ENCODE measurements at regions not wholly inside any gene's neighbourhood (a gene's known extent, or its start where the extent isn't known, plus 50 kb on each side); places are given as distances from the start of the nearest gene placed in this dataset.
A peak's percentile ranks its signal among the peaks of the same experiment; 100 is the strongest.

DNA sequence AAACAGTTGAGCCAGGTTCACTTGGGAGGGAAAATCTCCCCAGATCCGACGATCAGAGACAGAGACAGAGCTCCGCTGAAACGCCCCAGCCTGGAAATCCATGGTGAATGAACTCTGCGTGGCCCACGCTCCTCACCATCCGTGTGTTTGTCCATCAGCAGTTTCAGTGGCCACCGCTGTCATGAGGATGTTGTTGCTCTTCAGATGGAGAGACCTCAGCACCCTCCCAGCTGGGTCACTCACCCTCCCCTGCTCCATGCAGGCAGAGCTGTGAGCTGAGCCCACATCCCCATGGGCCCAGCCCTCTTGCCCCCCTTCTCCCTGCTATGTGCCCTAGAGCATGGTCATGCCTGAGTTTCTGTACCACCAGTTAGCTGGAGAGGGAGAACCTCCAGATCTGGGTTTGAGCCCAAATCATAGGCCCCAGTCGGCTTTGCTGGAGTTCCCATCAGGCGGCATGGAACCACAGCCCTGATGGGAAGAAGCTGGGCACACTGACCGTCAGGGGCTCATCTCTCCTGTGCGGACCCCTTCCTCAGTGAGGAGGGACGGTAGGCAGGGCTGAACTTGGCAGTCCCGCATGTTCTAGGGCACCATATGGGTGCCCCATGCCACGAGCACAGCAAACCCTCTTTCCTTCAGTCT lies 154.4 kb upstream of the COL5A1 start:
- DNase-seq (no peak), FAIRE-seq (no peak)
- Histone ChIP-seq H3K36me3 (ENCODE audit: control insufficient read depth in 3 of 3, insufficient read depth in 2 of 3, low read depth in 1 of 3, low read length in 3 of 3) (no peaks in the 10 kb centered on the region), H3K27me3 (ENCODE audit: control insufficient read depth in 3 of 3, insufficient read depth in 3 of 3, low read length in 3 of 3) (no peaks in the 10 kb centered on the region), H3K27ac (ENCODE audit: low read depth in 1 of 3, low read length in 2 of 3) (no peak overlapping the region), H3K9me3 (ENCODE audit: control insufficient read depth in 2 of 2, insufficient read depth in 1 of 2, low read depth in 1 of 2, low read length in 1 of 2) (no peaks in the 10 kb centered on the region), H3K4me3 (ENCODE audit: low read depth in 1 of 3, low read length in 3 of 3) (no peak overlapping the region), H3K4me1 (ENCODE audit: control insufficient read depth in 3 of 3, insufficient read depth in 2 of 3, low read depth in 1 of 3, low read length in 2 of 3) (no peaks in the 10 kb centered on the region)
- 82 to 92% (median 85%) methylated on average over 15 of the region's 15 CpGs for WGBS, 3 donors

DNA sequence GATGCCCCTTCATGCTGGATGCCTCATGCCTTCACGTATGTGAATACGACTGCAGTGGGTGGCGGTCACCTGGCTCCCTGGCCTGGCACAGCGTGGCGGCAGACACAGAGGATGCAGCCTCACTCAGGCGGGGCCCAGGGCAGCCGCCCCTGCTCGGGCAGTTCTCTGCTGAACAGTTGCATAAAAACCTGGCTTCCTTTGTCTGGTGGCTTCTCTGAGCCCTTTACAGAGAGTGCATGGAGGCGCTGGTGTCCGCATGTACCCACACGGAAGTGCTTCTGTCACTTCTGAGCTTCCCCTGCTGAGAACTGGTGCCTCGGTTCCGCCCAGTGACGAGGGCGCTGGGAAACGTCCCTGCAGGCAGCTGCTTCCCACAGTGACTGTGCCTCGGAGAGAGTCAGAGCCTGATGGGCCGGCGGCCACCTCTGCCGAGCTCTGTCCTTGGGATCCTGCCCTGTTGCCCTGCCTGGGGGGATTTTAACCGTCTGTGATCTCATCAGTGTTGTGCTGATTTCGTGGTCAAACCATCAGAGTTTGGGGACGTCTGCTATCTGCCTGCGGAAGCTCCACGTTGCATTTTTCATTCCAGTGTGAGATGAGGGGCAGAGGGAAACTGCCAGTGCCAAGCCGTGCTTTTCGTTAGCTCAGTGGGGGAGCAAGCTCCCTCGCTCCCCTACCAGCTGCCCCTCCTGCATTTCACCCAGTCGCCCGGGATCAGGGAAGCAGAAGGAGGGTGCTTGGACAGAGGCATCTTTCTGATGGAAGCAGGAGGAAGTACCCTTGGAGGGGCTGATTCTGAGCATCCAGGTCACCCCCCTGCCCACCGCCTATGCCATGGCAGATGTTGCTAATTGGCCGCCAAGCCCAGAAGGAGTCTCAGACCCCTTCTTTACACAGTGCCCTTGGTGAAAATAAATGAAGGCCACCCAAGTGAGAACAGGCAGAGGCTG lies 153.0 kb upstream of the COL5A1 start:
- Histone ChIP-seq H3K4me3 (ENCODE audit: low read depth in 1 of 3, low read length in 3 of 3) (no peak overlapping the region), H3K27me3 (ENCODE audit: control insufficient read depth in 3 of 3, insufficient read depth in 3 of 3, low read length in 3 of 3) (peaks cover 0 to 4% (median 0%) of the 10 kb centered on the region in 3 donors), H3K9me3 (ENCODE audit: control insufficient read depth in 2 of 2, insufficient read depth in 1 of 2, low read depth in 1 of 2, low read length in 1 of 2) (no peaks in the 10 kb centered on the region), H3K4me1 (ENCODE audit: control insufficient read depth in 3 of 3, insufficient read depth in 2 of 3, low read depth in 1 of 3, low read length in 2 of 3) (no peaks in the 10 kb centered on the region), H3K36me3 (ENCODE audit: control insufficient read depth in 3 of 3, insufficient read depth in 2 of 3, low read depth in 1 of 3, low read length in 3 of 3) (no peaks in the 10 kb centered on the region), H3K27ac (ENCODE audit: low read depth in 1 of 3, low read length in 2 of 3) (no peak overlapping the region)
- no peak for DNase-seq
- no peak for FAIRE-seq
- 51 to 63% (median 53%) methylated on average over 32 of the region's 32 CpGs for WGBS, 3 donors

DNA sequence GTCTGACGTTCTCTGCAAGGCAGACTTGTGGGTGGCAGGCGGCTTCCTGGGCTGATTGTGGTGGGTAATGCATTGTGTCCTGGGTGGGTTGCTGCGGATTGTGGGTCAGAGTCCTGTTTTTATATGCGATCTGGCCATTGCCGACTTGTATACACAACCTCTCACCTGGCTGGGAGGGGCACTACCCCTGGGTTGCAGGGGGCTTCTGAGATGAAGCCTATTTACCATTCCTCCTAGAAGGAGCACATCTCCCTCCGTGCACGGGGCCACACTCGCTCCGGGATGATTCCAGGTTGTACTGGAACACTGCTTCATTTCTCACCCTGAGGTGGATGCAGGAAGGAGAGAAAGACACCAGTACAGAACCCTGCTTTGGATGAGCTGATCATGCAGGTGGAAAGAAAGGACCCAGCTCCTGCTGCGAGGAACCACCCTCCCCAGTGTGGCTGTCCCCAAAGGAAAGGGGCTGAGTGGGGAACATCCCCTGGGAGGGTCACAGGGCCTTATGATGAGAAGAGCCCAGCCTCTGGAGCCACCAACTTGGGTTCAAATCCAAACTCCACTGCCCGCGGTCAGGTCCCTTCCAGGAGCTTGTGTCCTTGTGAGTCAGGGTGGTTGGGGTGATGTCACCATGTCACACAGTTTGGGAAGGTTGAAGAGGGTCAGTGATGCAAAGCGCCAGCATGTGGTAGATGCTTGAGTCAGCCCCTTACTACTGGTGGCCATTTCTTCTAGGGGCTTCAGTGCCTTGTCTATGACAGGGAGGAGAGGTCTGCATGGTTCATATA lies 151.8 kb upstream of the COL5A1 start:
- DNase-seq, result no peak
- 78 to 89% (median 79%) methylated on average over 13 of the region's 13 CpGs for WGBS, 3 donors
- no peaks in the 10 kb centered on the region for H3K9me3 ChIP-seq (ENCODE audit: control insufficient read depth in 2 of 2, insufficient read depth in 1 of 2, low read depth in 1 of 2, low read length in 1 of 2)
- H3K4me3 ChIP-seq (ENCODE audit: low read depth in 1 of 3, low read length in 3 of 3), result no peak overlapping the region
- H3K27me3 ChIP-seq (ENCODE audit: control insufficient read depth in 3 of 3, insufficient read depth in 3 of 3, low read length in 3 of 3), result peaks cover 0 to 4% (median 0%) of the 10 kb centered on the region in 3 donors
- FAIRE-seq, result no peak
- no peak overlapping the region for H3K27ac ChIP-seq (ENCODE audit: low read depth in 1 of 3, low read length in 2 of 3)
- no peaks in the 10 kb centered on the region for H3K36me3 ChIP-seq (ENCODE audit: control insufficient read depth in 3 of 3, insufficient read depth in 2 of 3, low read depth in 1 of 3, low read length in 3 of 3)
- no peaks in the 10 kb centered on the region for H3K4me1 ChIP-seq (ENCODE audit: control insufficient read depth in 3 of 3, insufficient read depth in 2 of 3, low read depth in 1 of 3, low read length in 2 of 3)

DNA sequence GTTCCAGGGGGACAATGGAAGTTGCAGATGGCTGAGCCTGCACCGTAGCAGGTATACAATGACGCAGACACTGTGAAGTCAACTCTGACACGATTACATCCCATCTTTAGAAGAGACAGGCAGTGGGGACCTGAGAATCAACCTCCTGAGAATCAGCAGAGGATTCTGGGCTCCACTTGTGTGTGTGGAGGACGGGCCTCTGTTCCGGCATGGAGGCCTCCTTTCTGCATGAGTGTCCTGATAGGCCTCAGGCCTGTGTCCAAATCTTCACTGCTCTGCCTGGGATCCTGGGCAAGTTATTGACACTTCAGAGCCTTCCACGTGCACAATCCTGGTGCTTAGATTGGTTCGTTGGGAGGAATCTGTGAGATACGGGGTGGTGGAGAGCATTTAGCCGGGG lies 151.2 kb upstream of the COL5A1 start:
- H3K4me3 ChIP-seq (ENCODE audit: low read depth in 1 of 3, low read length in 3 of 3), result no peak overlapping the region
- H3K27me3 ChIP-seq (ENCODE audit: control insufficient read depth in 3 of 3, insufficient read depth in 3 of 3, low read length in 3 of 3), result peaks cover 0 to 4% (median 0%) of the 10 kb centered on the region in 3 donors
- DNase-seq (no peak), FAIRE-seq (no peak)
- 74 to 91% (median 78%) methylated on average over 9 of the region's 9 CpGs for WGBS, 3 donors
- H3K36me3 ChIP-seq (ENCODE audit: control insufficient read depth in 3 of 3, insufficient read depth in 2 of 3, low read depth in 1 of 3, low read length in 3 of 3), result no peaks in the 10 kb centered on the region
- no peak overlapping the region for H3K27ac ChIP-seq (ENCODE audit: low read depth in 1 of 3, low read length in 2 of 3)
- no peaks in the 10 kb centered on the region for H3K9me3 ChIP-seq (ENCODE audit: control insufficient read depth in 2 of 2, insufficient read depth in 1 of 2, low read depth in 1 of 2, low read length in 1 of 2)
- H3K4me1 ChIP-seq (ENCODE audit: control insufficient read depth in 3 of 3, insufficient read depth in 2 of 3, low read depth in 1 of 3, low read length in 2 of 3), result no peaks in the 10 kb centered on the region

DNA sequence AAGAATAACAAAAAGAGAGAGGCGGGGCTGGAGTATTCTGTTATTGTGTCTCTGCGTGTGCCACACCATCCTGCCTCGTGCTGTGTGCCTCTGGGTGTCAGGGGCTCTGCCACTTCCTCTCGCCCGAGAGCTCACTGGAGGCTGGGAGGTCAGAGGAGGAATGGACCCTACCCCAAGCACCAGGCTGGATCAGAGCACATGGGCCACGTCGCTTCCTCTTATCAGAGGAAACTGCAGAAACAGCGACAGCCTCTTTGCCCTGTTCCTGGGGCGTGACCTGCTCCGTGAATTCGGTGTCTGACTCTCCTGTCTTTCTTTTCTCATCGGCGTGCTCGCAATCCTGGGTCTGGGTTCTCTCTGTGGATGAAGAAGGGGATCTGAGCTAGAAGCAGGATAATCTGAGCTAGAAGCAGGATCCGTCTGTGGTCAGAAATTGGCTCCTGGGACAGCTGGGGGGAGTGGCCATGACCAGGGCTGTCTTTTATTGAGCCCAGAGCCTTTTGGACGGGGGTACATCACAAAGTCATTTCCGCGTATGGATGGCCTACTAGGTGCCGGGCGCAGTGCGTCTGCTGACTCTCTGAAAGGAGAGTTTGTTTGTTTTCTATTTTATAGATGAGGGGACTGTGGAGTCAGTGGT lies 150.3 kb upstream of the COL5A1 start:
- Histone ChIP-seq H3K4me3 (ENCODE audit: low read depth in 1 of 3, low read length in 3 of 3) (no peak overlapping the region), H3K4me1 (ENCODE audit: control insufficient read depth in 3 of 3, insufficient read depth in 2 of 3, low read depth in 1 of 3, low read length in 2 of 3) (no peaks in the 10 kb centered on the region), H3K27ac (ENCODE audit: low read depth in 1 of 3, low read length in 2 of 3) (peak overlapping the region in 1 of 3 donors; percentile 61), H3K9me3 (ENCODE audit: control insufficient read depth in 2 of 2, insufficient read depth in 1 of 2, low read depth in 1 of 2, low read length in 1 of 2) (no peaks in the 10 kb centered on the region), H3K36me3 (ENCODE audit: control insufficient read depth in 3 of 3, insufficient read depth in 2 of 3, low read depth in 1 of 3, low read length in 3 of 3) (no peaks in the 10 kb centered on the region), H3K27me3 (ENCODE audit: control insufficient read depth in 3 of 3, insufficient read depth in 3 of 3, low read length in 3 of 3) (peaks cover 0 to 4% (median 0%) of the 10 kb centered on the region in 3 donors)
- DNase-seq (no peak), FAIRE-seq (no peak)
- WGBS, 3 donors, result 63 to 72% (median 63%) methylated on average over 21 of the region's 21 CpGs

DNA sequence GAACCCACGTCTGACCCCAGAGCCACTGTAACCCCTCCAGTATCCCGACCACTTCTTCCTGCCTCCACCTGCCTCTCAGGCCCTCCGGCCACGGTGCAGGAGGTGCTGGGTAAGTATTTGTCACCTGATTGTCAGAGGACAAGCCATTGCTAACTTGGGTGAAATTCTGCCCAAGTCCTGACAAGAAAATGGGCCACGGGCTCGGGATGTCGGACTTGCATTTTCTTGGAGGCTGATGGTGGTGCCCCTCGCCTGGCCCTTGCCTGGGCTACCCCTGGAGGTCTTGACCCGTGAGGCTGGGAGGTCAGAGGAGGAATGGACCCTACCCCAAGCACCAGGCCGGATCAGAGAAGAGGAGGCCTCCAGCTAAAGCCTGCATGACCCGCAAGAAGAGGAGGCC lies 149.7 kb upstream of the COL5A1 start:
- H3K36me3 ChIP-seq (ENCODE audit: control insufficient read depth in 3 of 3, insufficient read depth in 2 of 3, low read depth in 1 of 3, low read length in 3 of 3), result no peaks in the 10 kb centered on the region
- H3K4me3 ChIP-seq (ENCODE audit: low read depth in 1 of 3, low read length in 3 of 3), result no peak overlapping the region
- H3K27me3 ChIP-seq (ENCODE audit: control insufficient read depth in 3 of 3, insufficient read depth in 3 of 3, low read length in 3 of 3), result peaks cover 0 to 4% (median 0%) of the 10 kb centered on the region in 3 donors
- DNase-seq (no peak), FAIRE-seq (no peak)
- no peaks in the 10 kb centered on the region for H3K9me3 ChIP-seq (ENCODE audit: control insufficient read depth in 2 of 2, insufficient read depth in 1 of 2, low read depth in 1 of 2, low read length in 1 of 2)
- no peaks in the 10 kb centered on the region for H3K4me1 ChIP-seq (ENCODE audit: control insufficient read depth in 3 of 3, insufficient read depth in 2 of 3, low read depth in 1 of 3, low read length in 2 of 3)
- 66 to 74% (median 67%) methylated on average over 11 of the region's 11 CpGs for WGBS, 3 donors
- H3K27ac ChIP-seq (ENCODE audit: low read depth in 1 of 3, low read length in 2 of 3), result peak overlapping the region in 1 of 3 donors; percentile 61

DNA sequence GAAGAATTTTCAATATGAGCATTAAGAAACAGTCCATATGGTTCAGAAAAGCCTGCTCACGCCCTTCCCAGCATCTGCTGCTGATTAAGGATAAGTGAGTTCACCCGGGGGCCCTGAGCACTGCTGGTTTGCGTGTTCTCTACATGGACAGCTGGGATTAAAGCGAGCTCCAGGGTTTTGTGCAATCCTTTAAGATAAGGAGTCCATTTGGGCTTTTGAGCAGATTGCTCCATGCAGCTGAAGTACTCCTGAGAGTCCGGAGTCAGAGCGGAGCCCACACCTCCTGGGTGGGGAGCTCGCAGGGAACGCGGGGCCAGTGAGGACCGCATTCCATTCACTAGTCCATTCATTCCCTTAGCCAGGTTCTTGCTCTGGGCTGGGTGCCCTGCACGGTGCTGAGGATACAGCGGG lies 149.3 kb upstream of the COL5A1 start:
- H3K27ac ChIP-seq (ENCODE audit: low read depth in 1 of 3, low read length in 2 of 3), result peak overlapping the region in 1 of 3 donors; percentile 61
- FAIRE-seq (no peak), DNase-seq (no peak)
- no peaks in the 10 kb centered on the region for H3K4me1 ChIP-seq (ENCODE audit: control insufficient read depth in 3 of 3, insufficient read depth in 2 of 3, low read depth in 1 of 3, low read length in 2 of 3)
- no peaks in the 10 kb centered on the region for H3K36me3 ChIP-seq (ENCODE audit: control insufficient read depth in 3 of 3, insufficient read depth in 2 of 3, low read depth in 1 of 3, low read length in 3 of 3)
- no peaks in the 10 kb centered on the region for H3K9me3 ChIP-seq (ENCODE audit: control insufficient read depth in 2 of 2, insufficient read depth in 1 of 2, low read depth in 1 of 2, low read length in 1 of 2)
- H3K4me3 ChIP-seq (ENCODE audit: low read depth in 1 of 3, low read length in 3 of 3), result no peak overlapping the region
- 49 to 72% (median 71%) methylated on average over 12 of the region's 12 CpGs for WGBS, 3 donors
- H3K27me3 ChIP-seq (ENCODE audit: control insufficient read depth in 3 of 3, insufficient read depth in 3 of 3, low read length in 3 of 3), result peaks cover 0 to 4% (median 0%) of the 10 kb centered on the region in 3 donors
